ENCODE measurements at regions not wholly inside any gene's neighbourhood (a gene's known extent, or its start where the extent isn't known, plus 50 kb on each side); places are given as distances from the start of the nearest gene placed in this dataset.

GRCh38 chr1:63199706-63200335, 122.5 kb upstream of the FOXD3 start:
- TF ChIP-seq CTCF (IDR thresholded peaks at IDR 0.05) (no peak), POLR2AphosphoS5 (IDR thresholded peaks at IDR 0.05) (no peak), POLR2A (IDR thresholded peaks at IDR 0.05) (no peak)

All from prostate gland (tissue), 2 donors.